HCT116 (cell line): ENCODE measurements at regions not wholly inside any gene's neighbourhood (a gene's known extent, or its start where the extent isn't known, plus 50 kb on each side); places are given as distances from the start of the nearest gene placed in this dataset.

Experiments
- CTCF ChIP-seq, 3 experiments: fragments of 200-600 bp in 1 of 3; sonication (generic) in 1 of 3; IDR thresholded peaks in 2 of 3; conservative IDR thresholded peaks in 1 of 3; 2 replicates each; pipeline ENCODE4 v1.5.1; 2012 to 2017; ENCODE audit warnings: low read depth in 2 of 3, low read length in 2 of 3, antibody characterized with exemption in 1 of 3, borderline replicate concordance in 1 of 3, control low read depth in 1 of 3, mild to moderate bottlenecking in 1 of 3, mixed read lengths in 1 of 3, mixed run types in 1 of 3, moderate library complexity in 1 of 3; ENCODE audit not compliant: insufficient read depth in 1 of 3
- EZH2 ChIP-seq: fragments of 200-600 bp; sonication (generic); IDR thresholded peaks from 2 replicates; pipeline ENCODE4 v1.6.1; 2017; ENCODE audit warnings: antibody characterized with exemption, mixed run types
- POLR2A ChIP-seq: IDR thresholded peaks from 2 replicates; pipeline ENCODE4 v1.7.0; 2011; ENCODE audit warnings: borderline replicate concordance; ENCODE audit not compliant: insufficient read depth, insufficient read length; ENCODE audit errors: extremely low read depth
- POLR2AphosphoS5 ChIP-seq: IDR thresholded peaks from 2 replicates; pipeline ENCODE4 v1.6.1; 2011; ENCODE audit warnings: mild to moderate bottlenecking, low read depth, low read length, moderate library complexity
- RAD21 ChIP-seq: IDR thresholded peaks from 2 replicates; pipeline ENCODE4 v1.6.1; 2012; ENCODE audit warnings: low read depth, mild to moderate bottlenecking
- REST ChIP-seq: IDR thresholded peaks from 2 replicates; pipeline ENCODE4 v1.6.1; 2012; ENCODE audit warnings: low read depth
- ZNF274 ChIP-seq: fragments of 200-500 bp; sonication (Bioruptor generic); IDR thresholded peaks from 2 replicates; pipeline ENCODE4 v1.6.1; 2014; ENCODE audit warnings: mild to moderate bottlenecking, low read depth, low read length, inconsistent platforms

- no peak for TF ChIP-seq CTCF (IDR thresholded peaks at IDR 0.05 in 2 of 3, conservative IDR thresholded peaks at IDR 0.05 in 1 of 3; ENCODE audit: borderline replicate concordance in 1 of 3, insufficient read depth in 1 of 3, low read depth in 2 of 3, low read length in 2 of 3)
- TF ChIP-seq REST, result no peak
- no peak for TF ChIP-seq POLR2AphosphoS5
- no peak for TF ChIP-seq EZH2
- no peak for TF ChIP-seq POLR2A
- no peak for TF ChIP-seq RAD21
- TF ChIP-seq ZNF274, result no peak
Observed at GRCh38 chr6:67003844-67004243, 1296.8 kb upstream of the EYS start.
